ENCODE measurements at regions not wholly inside any gene's neighbourhood (a gene's known extent, or its start where the extent isn't known, plus 50 kb on each side); places are given as distances from the start of the nearest gene placed in this dataset.

GRCh38 chr18:24530630-24531111 lies 70.2 kb downstream of the HRH4 start:
- peak; percentile 96 for DNase-seq

GRCh38 chr18:24534271-24534670 lies 73.8 kb downstream of the HRH4 start:
- DNase-seq: no peak

DNA sequence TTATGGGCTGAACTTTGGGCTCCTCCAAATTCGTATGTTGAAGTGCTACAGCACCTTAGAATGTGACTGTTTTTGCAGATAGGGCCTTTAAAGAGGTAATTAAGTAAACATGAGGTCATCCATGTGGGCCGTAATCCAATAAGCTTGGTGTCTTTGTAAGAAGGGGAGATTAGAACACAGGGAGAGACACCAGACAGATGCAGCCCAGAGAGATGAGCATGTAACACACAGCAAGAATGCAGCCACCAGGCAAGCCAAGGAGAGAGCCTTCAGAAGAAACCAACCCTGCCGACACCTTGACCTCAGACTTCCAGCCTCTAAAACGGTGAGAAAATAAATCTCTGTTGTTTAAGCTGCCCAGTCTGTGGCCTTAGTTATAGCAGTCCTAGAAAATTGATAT lies 74.3 kb downstream of the HRH4 start:
- DNase-seq: no peak

DNA sequence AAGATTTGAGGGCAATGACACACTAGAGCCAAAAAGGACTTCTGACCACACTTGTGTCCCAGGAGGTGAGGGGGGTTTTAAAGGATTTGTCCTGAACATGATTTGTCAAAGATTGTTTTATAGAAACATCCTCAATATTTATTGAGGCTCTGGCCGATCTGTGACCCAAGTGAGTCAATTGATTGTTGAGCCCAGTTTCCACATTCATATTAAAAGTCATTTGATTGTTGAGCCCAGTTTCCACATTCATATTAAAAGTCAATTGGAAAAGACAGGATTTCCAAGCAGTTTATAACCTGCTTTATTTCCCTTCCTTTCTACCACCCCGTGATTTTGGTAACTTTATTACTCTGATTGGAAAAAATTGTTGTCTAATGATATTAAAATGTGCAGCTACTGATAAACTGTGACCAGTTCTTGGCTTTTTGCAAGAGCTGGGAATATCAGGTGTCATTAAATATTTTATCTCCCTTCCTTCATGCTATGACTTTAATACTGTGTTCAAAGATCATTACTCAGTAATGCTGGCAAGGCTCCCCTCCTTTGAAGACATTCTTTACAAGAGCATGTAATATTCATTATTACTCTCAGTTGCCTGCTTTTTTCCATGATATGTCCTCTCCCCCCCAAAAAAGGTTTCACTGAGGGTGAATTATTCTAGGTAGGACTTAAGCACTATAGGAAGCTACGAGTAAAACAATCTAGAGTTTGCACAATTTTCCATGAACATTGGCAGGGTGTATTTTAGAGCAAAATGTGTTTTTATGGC lies 75.3 kb downstream of the HRH4 start:
- no peak for DNase-seq

DNA sequence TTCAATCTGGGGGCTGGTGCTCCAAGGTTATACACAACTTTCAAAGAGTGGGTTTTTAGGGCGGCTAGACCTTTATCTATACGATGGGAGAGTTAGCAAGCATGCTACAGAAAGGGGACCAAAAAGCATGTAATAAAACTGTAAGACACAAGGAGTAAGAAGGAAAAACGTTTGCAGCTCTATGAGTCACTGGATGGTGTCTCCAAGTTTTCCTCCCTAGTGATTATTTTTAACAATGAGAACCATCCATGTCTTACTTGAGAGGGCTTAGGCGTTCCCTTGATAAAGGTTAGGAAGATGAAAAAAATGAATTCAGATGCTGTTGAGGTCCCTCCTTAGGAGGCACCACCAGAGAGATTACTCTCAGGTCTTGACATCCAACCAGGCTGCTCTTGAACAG lies 75.9 kb downstream of the HRH4 start:
- DNase-seq: no peak

DNA sequence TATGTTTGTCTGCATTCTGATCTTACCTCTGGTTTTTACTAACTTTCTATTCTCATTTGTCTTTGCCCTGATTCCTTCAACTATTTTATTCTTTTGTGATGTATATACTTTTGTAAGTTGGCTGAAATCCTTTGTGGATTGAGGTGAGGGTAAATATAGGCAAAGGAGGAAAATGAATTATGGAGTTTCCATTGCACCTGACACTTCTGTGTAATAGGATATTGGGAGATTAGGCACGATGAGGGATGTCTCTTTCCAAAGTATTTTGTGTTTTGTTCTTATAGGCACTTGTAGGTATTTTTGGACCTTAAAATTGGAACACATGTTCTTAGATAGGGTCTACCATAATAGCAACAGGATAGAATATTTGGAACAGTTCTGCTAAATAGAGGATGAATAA lies 76.4 kb downstream of the HRH4 start:
- DNase-seq: no peak

- DNase-seq: no peak
These were observed 78.2 kb downstream of the HRH4 start for GRCh38 chr18:24538414-24539264.

- no peak for DNase-seq
These were observed 79.6 kb downstream of the HRH4 start for GRCh38 chr18:24539866-24540617.

GRCh38 chr18:24540896-24541295 lies 80.5 kb downstream of the HRH4 start:
- DNase-seq: no peak

DNA sequence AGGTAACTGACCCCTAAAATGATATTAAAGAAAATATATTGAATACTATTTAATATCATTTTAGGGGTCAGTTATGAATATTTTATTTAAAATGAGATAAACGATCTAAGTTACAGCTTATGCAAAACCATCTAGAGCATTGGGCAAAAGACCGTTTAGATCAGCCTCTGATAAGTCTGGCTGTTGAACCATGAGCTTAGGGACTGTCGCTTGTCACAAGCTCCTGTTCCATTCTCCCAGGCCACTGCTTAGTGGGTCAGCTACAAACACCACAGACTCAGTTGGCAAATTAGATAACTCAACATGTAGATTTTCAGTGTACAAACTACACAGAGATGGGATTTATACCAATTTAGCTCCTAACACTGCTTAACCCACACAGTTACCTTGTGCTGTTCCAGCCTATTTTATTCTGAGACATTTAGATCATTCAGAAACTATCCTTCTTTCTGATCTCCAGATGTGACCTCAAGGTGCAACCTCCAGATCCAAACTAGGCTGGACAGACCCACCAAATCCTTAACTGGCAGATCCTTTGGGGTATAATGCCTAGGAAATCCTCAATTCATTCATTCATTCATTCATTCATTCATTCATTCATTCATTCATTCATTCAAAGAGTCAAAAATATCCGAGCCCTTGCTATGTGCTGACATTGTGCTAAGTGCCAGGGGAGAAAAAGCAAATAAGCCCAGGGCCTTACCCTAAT lies 82.8 kb downstream of the HRH4 start:
- DNase-seq: no peak

DNA sequence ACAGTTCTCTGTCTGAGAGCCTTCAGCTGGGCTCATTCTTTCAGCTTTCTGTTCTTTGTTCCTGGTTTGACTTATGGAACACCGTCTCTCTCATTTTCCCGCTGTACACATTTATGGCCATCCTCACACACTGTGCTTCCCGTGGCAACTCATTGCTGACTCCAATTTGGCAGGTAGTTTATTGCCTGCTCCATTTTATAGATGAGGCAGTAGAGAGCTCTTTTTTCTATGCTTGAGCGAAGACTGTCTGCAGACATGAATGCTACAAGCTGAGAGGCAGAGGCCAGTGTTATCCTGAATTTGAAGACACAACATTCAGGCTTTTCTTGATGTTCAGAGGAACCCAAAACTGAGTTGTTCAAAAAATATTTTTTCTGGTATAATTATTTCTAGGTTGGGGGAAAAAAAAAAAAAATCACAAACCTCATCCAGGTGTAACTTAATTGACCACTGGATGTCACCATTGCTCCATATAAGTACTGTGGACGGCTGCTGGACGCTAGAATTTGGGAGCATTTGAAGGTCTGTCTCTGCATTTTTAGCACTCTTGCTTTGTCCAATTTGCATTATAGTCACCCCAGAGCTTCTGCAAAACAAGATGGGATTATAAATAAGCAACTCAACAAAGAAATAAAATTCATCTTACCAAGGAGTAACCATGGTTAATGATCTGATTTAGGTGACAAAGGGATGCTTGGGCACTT lies 83.5 kb downstream of the HRH4 start:
- no peak for DNase-seq

GRCh38 chr18:24544949-24545348 lies 84.5 kb downstream of the HRH4 start:
- no peak for DNase-seq

DNA sequence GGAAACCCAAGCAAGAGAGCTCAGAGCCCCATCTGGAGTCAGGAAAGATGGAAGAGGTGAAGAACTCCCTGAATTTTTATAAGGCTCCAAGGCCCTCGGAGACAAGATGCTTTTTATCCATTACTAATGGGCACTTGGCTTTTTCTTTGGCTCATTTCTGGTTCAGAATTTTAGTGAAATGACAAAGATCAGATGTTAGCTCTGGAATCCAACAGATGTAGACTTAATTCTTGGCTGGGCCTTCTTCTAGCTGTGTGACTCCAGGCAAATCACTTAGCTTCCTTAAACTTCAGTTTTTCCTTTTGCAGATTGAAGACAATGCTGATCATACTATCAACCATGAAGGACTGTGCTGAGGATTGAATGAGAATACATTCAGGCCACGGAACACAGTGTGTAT lies 85.2 kb downstream of the HRH4 start:
- no peak for DNase-seq

GRCh38 chr18:24546307-24546706 lies 85.9 kb downstream of the HRH4 start:
- peak; percentile 67 for DNase-seq

GRCh38 chr18:24548583-24548982 lies 88.1 kb downstream of the HRH4 start:
- DNase-seq: no peak

DNA sequence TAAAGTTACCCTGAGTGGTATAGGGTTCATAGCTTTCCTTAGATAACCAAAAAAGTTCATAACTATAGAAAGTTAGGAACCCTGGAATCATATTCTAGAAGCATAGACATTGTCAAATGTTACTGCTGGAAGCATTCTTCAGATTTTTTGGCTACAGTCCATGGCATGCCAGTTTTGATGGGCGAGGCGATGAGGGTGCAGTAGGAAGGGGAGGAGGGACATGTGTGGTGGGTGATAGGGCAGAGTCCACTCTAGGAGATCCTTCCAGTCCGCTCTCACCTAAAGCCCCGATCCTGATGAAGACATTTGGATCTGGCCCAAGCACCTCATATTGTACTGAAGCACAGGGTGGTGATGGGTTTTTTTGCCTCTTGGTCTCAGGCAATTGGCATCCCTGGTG lies 91.8 kb downstream of the HRH4 start:
- DNase-seq: no peak

DNA sequence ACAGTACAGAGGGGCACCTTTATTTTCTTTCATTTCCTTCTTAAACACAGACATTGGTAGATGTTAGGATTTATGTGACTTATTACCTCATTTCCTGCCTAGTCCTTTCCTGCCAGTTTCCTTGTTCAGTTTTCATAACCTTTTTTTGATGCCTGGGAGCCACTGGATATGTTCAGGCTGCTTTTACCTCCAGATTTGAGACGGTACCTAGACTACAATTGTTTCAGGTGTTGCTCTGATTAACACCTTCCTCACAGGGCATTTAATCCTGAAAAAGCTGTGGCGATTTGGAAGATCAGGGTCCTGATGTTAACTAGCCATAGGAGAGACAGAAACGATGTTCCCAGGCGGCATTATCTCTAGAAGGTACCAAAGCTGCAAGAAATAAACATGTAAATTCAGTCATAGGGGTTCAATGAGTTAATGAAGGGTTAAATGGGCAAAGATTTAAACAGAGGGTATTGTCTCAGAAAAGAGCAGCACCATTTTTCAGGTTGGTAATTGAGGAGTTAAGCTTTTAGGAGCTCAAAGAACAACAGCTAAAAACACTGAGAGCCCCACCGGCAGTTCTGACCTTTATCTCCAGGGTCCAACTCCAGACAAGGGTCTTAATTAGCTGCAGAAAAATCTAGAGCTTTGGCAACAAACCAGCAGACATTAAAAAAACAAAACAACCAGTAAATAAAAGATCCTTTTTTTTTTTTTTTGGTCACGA lies 93.3 kb downstream of the HRH4 start:
- DNase-seq: peak; percentile 10

GRCh38 chr18:24558403-24558802 lies 98.0 kb downstream of the HRH4 start:
- DNase-seq: no peak

GRCh38 chr18:24559526-24559925 lies 99.1 kb downstream of the HRH4 start:
- no peak for DNase-seq

GRCh38 chr18:24560511-24560981 lies 100.1 kb downstream of the HRH4 start:
- no peak for DNase-seq

- no peak for DNase-seq
These were observed 101.0 kb downstream of the HRH4 start for GRCh38 chr18:24561369-24561965.

Data from MV-4-11 (cell line).